SKM-1 treated with dmso at 0.1 percent for 144 hours (cell line): ENCODE measurements at regions not wholly inside any gene's neighbourhood (a gene's known extent, or its start where the extent isn't known, plus 50 kb on each side); places are given as distances from the start of the nearest gene placed in this dataset.

Experiments used
- DNase-seq: peaks from one replicate; lab custom pipeline; 2025; ENCODE audit not compliant: unreplicated experiment; lab: John Stamatoyannopoulos, UW

- no peak for DNase-seq
These were observed 59.1 kb upstream of the PPP1R3C start for GRCh38 chr10:91691981-91692380.

- no peak for DNase-seq
These were observed 58.3 kb upstream of the PPP1R3C start for GRCh38 chr10:91690996-91691676.

- no peak for DNase-seq
These were observed 57.5 kb upstream of the PPP1R3C start for GRCh38 chr10:91690412-91690811.

GRCh38 chr10:91689731-91690168 lies 56.9 kb upstream of the PPP1R3C start:
- DNase-seq, result no peak

GRCh38 chr10:91684841-91685240 lies 52.0 kb upstream of the PPP1R3C start:
- DNase-seq, result no peak

GRCh38 chr10:91683975-91684374 lies 51.1 kb upstream of the PPP1R3C start:
- no peak for DNase-seq

- DNase-seq, result no peak
These were observed 50.0 kb upstream of the PPP1R3C start for GRCh38 chr10:91682912-91683311.
